ENCODE measurements at regions not wholly inside any gene's neighbourhood (a gene's known extent, or its start where the extent isn't known, plus 50 kb on each side); places are given as distances from the start of the nearest gene placed in this dataset.

GRCh38 chr22:49297286-49297870 is 530.3 kb downstream of the BRD1 start:
- no peak for DNase-seq

- no peak for DNase-seq
Observed at GRCh38 chr22:49296561-49296960, 531.1 kb downstream of the BRD1 start.

GRCh38 chr22:49295851-49296560 is 531.7 kb downstream of the BRD1 start:
- no peak for DNase-seq

GRCh38 chr22:49295465-49295743 is 532.3 kb downstream of the BRD1 start:
- DNase-seq = no peak

GRCh38 chr22:49294656-49295464 is 532.8 kb downstream of the BRD1 start:
- DNase-seq = no peak

- DNase-seq = no peak
Observed at GRCh38 chr22:49292909-49293308, 534.8 kb downstream of the BRD1 start.

- no peak for DNase-seq
Observed at GRCh38 chr22:49291781-49292180, 535.9 kb downstream of the BRD1 start.

- DNase-seq = no peak
Observed at GRCh38 chr22:49291169-49291568, 536.5 kb downstream of the BRD1 start.

- DNase-seq = no peak
Observed at GRCh38 chr22:49290711-49291110, 537.0 kb downstream of the BRD1 start.

GRCh38 chr22:49289822-49290679 is 537.6 kb downstream of the BRD1 start:
- no peak for DNase-seq

GRCh38 chr22:49286181-49286760 is 541.4 kb downstream of the BRD1 start:
- DNase-seq = no peak

GRCh38 chr22:49284931-49285330 is 542.7 kb downstream of the BRD1 start:
- no peak for DNase-seq

- no peak for DNase-seq
Observed at GRCh38 chr22:49284056-49284784, 543.5 kb downstream of the BRD1 start.

- no peak for DNase-seq
Observed at GRCh38 chr22:49282596-49282995, 545.1 kb downstream of the BRD1 start.

GRCh38 chr22:49281467-49282340 is 546.0 kb downstream of the BRD1 start:
- no peak for DNase-seq

GRCh38 chr22:49278340-49278739 is 549.3 kb downstream of the BRD1 start:
- no peak for DNase-seq

GRCh38 chr22:49276567-49276966 is 551.1 kb downstream of the BRD1 start:
- DNase-seq = no peak

- no peak for DNase-seq
Observed at GRCh38 chr22:49274754-49275380, 552.8 kb downstream of the BRD1 start.

GRCh38 chr22:49272546-49273125 is 555.0 kb downstream of the BRD1 start:
- DNase-seq = no peak
